Inflammatory macrophage (primary cell): ENCODE measurements at regions not wholly inside any gene's neighbourhood (a gene's known extent, or its start where the extent isn't known, plus 50 kb on each side); places are given as distances from the start of the nearest gene placed in this dataset.

Experiments
- DNase-seq, 2 donors: peaks; one replicate each; pipeline ENCODE4 v3.0.0-alpha.2; 2020 to 2022

GRCh38 chr15:68525815-68526214, 53.0 kb upstream of the CORO2B start:
- no peak for DNase-seq

- DNase-seq: no peak
Observed at GRCh38 chr15:68526269-68526668, 52.5 kb upstream of the CORO2B start.

- DNase-seq: peak in 1 of 2 donors; percentile 12
Observed at GRCh38 chr15:68526784-68527183, 52.0 kb upstream of the CORO2B start.

DNA sequence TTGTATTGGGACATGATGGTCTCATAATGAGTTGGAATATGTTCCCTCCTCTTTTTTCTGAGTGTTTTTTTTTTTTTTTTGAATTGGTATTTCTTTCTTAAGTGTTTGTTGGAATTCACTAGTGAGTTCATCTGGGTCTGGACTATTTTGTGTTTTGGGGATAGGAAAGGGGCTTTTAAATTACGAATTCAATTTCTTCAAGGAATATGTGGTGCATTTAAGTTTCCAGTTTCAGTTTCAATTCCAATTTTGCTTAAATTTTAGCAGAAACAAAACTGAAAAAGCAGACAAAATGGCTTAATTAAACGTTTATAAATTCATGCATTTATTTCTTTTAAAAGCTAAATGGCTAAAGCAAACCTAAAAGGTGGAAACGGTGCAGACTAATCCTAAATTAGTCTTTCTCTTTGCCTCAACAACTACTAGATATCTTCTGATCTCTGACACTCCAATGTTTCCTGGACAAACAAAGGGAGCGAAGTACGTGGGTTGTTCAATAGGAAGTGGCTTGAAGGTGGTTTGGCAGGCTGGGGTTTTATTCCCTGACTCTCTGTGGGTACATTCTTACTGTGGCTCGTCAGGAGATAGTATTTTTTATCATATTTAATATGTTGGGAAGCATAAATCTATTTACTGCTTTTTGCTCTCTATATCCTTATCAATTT, 50.0 kb upstream of the CORO2B start:
- DNase-seq: no peak
